Fibroblast of skin of right biceps (primary cell): ENCODE measurements at regions not wholly inside any gene's neighbourhood (a gene's known extent, or its start where the extent isn't known, plus 50 kb on each side); places are given as distances from the start of the nearest gene placed in this dataset.
A peak's percentile ranks its signal among the peaks of the same experiment; 100 is the strongest.
"Not testable (repeated sequence)": the region's sequence is repeated elsewhere in the genome, so short reads cannot be mapped to it uniquely, and the experiment has no call there.

Experiments
- DNase-seq: peaks from one replicate; pipeline ENCODE4 v3.0.0-alpha.2; 2013

DNA sequence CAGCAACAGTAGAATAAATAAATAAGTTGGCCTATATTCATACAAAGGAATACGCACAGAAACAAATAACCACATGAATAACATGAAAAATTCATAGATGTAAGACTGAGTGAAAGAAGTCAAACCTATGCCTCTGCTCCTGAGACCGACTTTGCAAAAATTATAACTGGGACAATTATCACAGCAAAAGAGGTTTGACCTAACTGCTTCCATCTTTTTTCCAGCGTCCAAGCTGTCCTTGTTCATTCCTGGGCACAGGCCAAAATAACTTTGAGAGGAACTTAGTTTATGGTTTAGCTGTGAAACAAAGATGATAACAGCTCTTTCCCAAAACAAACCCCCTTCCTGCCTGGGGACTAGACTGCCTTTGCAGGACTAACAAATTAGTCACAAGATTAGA lies 109.6 kb upstream of the NBPF11 start:
- DNase-seq, result not testable (repeated sequence)

DNA sequence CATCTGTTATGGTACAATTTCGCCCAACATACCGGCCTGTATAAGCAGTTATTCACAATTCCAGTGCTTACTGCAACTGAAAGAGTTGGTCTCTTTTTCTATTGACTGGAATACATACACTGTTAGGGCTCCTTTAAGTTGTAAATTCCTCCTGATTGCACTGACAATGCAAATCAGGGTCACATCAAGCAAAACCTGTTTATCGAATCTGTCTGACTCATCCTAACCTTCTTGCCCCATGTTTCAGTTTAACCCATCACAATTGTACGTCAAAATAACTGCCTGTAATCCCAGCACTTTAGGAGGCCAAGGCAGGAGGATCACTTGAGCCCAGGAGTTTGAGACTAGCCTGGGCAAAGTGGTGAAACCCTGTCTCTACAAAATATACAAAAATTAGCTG lies 105.8 kb upstream of the NBPF11 start:
- DNase-seq, result not testable (repeated sequence)

DNA sequence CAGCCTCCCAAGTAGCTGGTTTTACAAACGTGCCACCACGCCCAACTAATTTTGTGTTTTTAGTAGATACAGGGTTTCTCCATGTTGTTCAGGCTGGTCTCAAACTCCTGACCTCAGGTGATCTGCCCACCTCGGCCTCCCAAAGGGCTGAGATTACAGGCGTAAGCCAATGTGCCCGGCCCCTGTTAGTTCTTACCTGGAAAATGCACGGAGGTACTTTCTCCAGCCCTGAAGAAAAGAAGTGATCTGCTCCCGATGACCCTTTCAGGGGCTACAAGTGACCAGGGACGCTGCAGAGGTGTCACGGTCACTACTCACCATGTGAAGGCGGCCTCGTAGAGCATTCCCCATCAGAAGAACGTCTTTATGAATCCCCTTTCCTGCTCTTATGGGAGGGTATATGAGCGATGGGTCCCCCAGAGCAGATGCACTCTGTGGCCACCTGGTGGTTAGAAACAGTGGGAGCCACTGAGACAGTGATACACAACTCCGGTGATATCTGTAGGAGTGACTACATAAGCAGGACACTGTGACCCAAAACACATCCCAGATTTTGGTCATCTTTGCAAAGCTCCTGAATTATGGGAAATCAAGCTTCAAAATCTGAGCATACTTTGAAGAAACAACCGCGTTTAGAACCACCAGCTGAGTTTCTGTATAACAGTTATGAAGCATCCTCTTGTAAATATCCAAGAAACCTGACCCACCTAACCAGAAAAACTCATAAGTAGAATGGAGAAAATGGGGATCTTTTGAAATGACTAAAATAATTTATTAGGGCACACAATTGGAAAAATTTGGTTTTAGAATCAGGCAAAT lies 102.7 kb upstream of the NBPF11 start:
- peak; percentile 5 for DNase-seq

DNA sequence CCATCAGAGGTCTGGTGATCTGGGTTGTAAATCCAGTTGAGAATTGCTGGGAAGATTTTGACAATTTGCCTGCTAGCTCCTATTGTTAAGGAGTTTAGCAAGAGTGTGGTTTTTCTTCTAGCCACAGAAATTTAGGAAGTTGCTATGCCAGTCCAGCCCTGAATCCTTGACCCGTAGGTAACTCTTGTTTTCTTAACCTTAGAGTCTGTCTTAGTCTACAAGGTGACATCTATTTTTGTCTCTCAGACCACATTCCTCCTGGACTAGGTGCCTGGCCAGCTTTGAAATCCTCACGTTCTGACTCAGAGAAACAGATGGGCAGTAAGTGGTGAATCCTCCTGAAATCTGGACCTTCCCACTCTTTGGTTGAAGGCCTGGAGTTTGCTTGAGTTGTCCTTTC lies 101.7 kb upstream of the NBPF11 start:
- not testable (repeated sequence) for DNase-seq

DNA sequence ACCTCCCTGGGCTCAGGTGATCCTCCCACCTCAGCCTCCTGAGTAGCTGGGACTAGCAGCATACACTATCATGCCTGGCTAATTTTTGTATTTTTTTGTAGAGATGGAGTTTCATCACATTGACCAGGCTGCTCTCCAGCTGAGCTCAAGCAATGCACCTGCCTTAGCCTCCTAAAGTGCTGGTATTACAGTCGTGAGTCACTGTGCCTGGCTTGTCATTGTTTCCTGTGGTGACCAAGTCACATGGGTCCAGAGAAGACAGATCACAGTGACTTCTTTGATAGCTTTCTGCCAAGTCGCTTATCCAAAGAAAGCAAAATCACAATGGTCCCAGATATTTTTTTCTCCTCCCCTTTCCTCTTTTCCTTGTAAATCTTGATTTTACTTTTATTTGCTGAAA lies 96.7 kb upstream of the NBPF11 start:
- DNase-seq, result not testable (repeated sequence)

DNA sequence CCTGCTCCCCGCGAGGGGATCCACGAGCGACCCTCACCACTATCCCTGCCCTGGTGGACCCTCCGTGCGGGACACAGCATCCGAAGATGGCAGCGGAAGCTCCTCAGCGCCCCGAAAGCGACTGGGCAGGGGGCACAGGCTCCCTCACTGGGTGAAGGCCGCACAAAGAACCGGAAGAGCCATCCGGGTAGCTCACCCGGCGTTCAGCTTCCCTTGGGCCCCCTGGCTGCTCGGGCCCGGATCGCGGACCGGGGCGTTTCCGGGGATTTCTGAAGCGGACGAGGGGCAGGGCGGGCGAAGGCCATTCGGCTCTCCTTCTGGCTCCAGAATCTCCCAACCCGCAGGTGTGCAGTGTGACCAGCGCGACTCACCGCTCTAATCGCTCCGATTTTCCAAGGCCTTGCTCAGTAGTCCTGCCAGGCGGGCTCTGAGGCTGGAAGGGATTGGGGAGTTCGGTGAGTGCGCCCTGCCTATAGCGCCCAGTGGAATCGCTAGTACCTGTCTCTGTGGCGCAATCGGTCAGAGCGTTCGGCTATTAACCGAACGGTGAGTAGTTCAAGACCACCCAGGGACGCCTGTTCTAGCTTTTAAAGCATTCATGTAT lies 94.3 kb upstream of the NBPF11 start:
- not testable (repeated sequence) for DNase-seq

DNA sequence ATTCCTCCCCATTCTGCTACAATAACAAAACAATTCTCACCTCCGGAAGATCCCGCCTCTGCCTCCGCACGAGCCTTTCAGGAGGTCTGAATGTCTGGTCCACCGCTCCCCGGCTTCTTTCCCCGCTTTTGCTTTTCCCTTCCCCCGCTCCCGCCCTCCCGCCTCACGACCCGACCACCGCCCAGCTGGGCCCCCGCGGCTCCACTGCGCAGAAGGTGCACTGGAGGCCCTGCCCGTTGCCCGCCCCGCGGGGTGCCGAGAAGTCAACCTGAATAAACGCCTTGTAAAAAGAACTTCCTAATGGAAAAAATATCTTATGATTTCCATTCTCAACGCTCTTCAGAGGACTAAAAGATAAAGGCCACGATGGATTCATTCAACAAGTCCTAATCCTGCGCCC lies 93.8 kb upstream of the NBPF11 start:
- not testable (repeated sequence) for DNase-seq

DNA sequence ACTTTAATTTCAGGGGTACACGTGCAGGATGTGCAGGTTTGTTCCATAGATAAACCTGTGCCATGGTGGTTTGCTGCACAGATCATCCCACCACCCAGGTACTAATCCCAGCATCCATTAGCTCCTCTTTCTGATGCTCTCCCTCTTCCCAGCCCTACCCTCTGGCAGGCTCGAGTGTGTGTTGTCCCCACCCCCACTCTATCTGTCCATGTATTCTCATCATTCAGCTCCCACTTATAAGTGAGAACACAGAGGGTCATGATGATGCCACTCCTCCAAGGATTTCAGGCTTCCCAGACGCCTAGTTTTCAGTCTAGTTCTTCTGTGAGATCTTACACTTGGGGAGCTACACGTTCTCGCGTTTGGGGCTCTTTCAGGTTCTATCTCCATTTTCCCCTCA lies 93.4 kb upstream of the NBPF11 start:
- not testable (repeated sequence) for DNase-seq

DNA sequence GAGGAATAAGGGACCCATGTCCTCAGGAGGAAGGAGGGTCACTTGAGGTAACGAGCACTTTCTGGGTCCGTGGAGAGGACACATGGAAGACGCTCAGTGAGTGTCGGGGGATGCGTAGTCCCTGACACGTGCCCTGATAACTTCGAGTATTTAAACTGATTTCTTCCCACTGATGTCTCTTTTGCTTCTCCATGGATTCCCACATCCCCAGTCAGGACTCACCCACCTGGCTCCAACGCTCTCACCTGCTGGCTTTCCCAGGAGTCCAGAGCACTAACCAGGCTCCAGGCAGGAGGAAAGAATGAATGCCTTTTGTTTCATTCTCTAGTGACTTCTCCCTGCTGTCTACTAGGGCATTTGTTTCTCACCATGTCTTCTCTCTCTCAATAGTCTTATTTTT lies 81.2 kb upstream of the NBPF11 start:
- DNase-seq, result not testable (repeated sequence)

DNA sequence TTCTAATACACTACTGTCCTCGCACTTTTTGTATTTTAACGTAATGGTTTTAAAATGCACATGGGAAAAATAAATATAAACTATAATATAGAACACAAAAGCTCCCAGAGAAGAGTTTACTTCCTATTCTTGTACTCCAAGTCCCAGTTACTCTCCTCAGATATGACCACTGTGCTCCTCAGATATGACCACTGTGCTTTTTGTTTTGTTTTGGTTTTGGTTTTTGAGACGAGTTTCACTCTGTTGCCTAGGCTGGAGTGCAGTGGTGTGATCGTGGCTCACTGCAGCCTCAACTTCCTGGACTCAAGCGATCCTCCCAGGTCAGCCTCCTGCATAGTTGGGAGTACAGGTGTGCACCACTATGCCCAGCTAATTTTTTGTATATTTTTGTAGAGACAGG lies 76.8 kb upstream of the NBPF11 start:
- not testable (repeated sequence) for DNase-seq

DNA sequence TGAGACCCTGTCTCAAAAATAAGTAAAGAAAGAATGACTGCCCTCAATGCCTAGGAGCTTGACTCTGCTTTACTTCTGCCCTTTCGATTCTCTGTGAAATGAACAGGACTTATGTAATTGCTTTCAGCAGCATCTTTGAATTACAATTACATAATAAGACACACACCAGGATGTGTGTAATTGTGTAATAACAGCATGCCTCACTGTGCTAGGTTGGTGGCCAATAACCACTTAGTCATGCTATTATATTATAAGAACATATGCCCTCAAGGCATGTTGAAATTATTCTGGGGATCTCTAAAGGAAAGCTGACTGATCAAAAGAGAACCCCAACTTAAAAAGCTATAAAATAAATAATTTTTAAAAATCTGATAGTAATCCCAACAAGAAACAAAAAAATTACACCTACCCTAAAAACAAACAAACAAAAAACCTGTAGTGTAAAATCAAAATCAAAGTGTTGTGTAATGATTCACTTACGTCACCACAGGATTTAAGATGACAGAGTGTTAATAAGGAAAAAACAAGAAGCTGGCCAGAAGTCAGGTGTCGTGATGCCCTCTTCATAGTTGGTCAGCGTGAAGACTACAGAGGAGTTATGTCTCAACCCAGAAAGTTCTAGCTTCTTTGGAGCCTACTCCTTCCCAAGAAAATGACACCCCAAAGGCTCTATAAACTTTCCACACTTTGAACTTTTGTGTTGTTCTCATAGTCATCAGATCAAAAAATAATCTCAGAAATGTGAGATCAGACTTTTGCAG lies 70.5 kb upstream of the NBPF11 start:
- DNase-seq, result not testable (repeated sequence)

DNA sequence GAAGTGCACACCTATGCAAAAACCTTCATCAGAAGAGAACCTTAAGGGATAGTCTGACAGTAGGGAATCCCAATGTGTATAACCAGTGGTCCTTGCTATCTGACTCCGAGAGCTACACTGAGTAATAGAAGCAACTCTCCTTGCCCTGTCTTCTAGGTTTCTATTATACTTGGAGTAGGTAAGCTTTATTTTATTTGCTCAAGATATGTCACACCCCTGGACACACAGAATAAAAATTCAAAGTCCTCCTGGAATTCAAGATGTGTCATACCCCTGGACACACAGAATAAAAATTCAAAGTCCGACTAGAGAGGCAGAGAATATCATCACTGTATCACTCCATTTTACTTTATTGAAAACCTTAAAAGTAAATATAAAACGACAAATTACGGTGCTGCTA lies 69.5 kb upstream of the NBPF11 start:
- not testable (repeated sequence) for DNase-seq

DNA sequence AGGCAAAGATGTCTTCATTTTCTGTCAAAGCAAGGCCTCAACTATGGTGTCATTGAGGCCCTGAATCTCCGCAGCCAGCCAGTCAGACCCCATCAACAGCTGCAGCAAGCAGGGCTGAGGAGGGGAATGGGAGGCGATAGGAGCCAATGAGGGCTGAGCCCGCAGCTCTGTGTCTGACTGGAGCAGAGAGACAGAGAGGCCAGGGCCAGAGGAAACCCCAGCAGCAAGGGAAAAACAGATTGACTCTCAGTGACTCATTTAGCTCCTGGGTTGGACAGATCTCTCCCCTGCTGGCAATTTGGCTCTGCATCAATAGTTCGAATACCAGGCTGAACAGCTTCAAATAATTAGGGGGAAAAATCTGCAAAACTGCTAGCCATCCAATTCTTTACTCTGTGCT lies 67.1 kb upstream of the NBPF11 start:
- DNase-seq, result not testable (repeated sequence)

DNA sequence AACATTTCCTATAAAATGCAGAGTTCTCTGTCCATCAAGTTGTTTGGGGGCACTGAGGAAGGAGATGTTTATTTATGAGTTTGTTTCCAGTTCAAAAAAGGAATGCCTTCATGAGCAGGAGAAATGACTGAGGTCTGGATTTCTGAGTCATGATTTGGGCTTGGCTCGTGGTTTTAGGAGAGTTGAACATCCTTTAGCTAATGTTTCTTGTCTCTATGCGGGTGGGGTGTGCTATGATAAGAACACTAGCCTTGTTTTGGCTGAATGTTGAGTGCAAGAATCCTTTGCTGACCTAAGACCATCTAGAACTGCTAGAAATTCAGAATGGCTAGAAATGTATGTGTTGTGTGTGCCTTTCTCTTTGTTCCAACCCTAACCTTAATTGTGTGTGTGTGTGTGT lies 59.1 kb upstream of the NBPF11 start:
- not testable (repeated sequence) for DNase-seq

DNA sequence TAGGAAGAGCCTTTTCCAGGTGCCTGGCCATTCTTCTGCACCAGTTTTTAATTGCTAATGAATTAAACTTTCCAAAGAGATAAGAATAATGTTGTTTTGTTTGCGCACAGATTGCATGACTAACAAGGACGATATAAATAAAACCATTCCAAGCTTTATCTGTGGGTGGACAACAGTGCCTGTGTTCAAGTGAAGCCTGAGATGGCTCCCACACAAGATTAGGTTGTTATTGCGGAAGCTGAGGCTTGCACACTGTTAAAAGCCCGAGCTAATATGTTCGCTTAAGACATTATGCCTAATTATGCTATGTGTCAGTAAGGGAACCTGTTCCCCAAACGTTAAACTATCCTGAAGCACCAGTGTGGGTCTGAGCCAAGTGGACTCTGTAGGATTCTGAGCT lies 58.5 kb upstream of the NBPF11 start:
- DNase-seq, result not testable (repeated sequence)

DNA sequence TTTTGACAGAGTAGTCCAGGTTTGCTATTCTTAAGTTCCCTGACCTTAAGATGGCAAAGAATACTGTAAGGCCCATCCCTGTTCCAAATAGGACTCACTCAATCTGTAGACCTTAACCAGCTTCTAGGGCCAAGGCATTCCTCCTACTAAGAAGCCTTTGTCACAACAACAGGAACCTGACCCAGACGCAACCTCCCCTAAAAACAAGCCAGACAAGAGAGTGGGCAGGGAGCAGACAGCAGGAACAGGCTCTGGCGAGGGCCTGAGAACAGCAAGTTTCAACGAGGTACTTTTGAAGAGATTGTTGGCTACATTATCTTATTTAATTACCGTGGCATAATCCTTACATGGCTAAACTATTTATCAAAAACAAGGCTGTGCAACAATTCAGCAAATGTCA lies 58.1 kb upstream of the NBPF11 start:
- DNase-seq, result not testable (repeated sequence)

DNA sequence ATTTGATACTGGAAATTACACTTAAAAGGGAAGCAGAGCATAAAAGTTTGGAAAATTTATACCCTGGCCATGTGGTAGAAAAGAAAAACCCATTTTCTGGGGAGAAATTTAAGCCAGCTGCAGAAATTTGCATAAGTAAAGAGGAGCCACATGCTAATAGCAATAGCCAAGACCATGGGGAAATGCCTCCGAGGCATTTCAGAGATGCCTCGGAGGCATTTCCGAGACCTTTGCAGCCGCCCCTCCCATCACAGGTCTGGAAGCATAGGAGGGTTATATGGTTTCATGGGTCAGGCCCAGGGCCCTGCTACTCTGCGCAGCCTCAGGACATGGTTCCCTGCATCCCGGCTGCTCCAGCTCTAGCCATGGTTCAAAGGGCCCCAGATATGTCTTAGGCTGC lies 49.9 kb upstream of the NBPF11 start:
- DNase-seq, result not testable (repeated sequence)
